ENCODE measurements at regions not wholly inside any gene's neighbourhood (a gene's known extent, or its start where the extent isn't known, plus 50 kb on each side); places are given as distances from the start of the nearest gene placed in this dataset.
"Not testable (repeated sequence)": the region's sequence is repeated elsewhere in the genome, so short reads cannot be mapped to it uniquely, and the experiment has no call there.

DNA sequence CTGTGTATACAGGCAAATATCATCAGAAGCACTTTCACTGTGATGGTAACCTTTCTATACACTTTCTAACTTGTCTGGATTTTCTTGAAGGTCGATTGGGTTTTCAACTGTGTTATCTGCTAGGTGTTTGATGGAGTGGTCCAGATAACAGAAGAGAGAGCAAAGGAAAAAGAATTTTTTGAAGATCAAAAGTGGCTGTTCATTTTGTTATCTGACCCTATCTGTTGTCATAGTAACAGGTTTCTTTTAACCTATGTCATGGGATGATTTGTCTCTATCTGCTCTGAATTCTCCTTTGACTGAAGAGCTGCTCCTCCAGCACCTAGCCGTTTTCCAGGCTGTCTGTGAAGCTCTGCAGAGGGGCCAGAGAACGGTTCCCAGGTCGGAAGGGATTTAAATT lies 77.8 kb upstream of the IRX2 start:
- no peak for DNase-seq

- no peak for DNase-seq
Measured at GRCh38 chr5:2818936-2819335, 67.5 kb upstream of the IRX2 start.

GRCh38 chr5:2817031-2817603 lies 65.6 kb upstream of the IRX2 start:
- DNase-seq, result peak; percentile 44 to 56

DNA sequence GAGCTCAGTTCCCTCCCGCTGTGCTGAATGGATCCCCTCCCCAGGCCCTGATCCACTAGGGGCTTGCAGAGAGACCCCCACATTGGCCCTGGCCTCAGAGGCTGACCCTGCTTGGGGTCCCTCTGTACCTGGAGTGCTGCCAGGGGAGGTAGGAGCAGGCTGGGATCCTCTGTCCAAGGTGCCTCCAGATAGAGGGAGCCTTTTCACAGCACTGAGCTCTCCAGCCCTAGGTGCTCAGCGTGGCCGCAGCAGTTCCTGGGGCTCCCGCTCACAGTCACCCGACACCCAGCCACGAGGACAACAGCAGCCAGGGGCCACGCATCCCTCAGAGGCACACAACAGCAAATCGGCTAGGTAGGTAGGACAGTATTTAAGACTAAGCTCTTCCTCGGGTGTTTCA lies 62.2 kb upstream of the IRX2 start:
- DNase-seq, result no peak

GRCh38 chr5:2810644-2811043 lies 59.2 kb upstream of the IRX2 start:
- no peak for DNase-seq

DNA sequence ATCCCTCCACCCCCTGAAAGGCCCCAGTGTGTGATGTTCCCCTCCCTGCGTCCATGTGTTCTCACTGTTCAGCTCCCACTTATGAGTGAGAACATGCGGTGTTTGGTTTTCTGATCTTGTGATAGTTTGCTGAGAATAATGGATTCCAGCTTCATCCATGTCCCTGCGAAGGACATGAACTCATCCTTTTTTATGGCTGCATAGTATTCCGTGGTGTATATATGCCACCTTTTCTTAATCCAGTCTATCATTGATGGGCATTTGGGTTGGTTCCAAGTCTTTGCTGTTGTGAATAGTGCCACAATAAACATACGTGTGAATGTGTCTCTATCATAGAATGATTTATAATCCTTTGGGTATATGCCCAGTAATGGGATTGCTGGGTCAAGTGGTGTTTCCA lies 55.8 kb upstream of the IRX2 start:
- not testable (repeated sequence) for DNase-seq

DNA sequence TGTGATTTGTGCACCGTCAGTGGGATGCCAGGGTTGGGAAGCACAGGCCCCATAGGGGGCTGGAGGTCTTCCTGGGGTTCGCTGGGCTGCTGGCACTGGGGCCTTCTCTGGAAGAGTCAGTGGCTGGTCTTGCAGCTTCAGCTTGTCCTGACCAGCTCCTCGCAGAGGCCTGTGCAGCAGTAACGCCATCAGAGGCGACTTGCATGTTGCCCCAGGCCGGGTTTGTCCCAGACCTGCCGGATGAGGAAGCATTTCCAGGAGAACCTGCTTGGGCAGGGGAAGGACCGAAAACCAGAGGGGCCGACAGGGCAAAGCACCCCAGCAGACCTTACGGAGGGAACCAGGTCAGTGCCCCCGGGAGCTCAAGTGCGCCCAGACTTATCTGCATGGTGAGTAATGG lies 54.7 kb upstream of the IRX2 start:
- no peak for DNase-seq

- no peak for DNase-seq
Measured at GRCh38 chr5:2805080-2805479, 53.6 kb upstream of the IRX2 start.

GRCh38 chr5:2803751-2804150 lies 52.3 kb upstream of the IRX2 start:
- DNase-seq, result no peak

GRCh38 chr5:2802693-2803365 lies 51.4 kb upstream of the IRX2 start:
- peak in 1 of 2 experiments; percentile 16 for DNase-seq

- DNase-seq, result peak in 1 of 2 experiments; percentile 56
Measured at GRCh38 chr5:2801577-2802525, 50.4 kb upstream of the IRX2 start.

Measured in NCI-H187 (cell line).